NOMO-1 treated with dmso at 0.1 percent for 144 hours (cell line): ENCODE measurements at regions not wholly inside any gene's neighbourhood (a gene's known extent, or its start where the extent isn't known, plus 50 kb on each side); places are given as distances from the start of the nearest gene placed in this dataset.

Experiments
- DNase-seq: peaks from one replicate; lab custom pipeline; 2025; ENCODE audit not compliant: unreplicated experiment; lab: John Stamatoyannopoulos, UW

DNA sequence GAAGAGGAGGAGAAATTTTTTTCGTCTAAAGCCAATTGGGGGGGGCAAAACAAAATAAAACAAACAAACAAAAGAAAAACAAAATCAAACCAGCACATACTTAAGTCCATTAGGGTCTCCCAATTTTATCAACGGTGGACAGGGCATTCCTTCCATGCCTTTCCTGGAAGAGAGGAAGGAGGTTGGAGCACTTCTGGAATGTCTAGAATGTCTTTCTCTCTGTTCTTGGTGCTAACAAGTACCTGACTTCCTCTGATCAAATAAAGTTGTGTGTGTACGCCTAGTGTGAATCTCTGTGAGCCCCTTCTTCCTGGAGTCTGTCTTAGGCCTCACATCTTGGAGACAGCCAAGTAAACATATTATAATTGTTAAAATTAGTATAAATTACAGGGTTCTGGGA is 399.0 kb upstream of the LRRTM1 start:
- DNase-seq: no peak

DNA sequence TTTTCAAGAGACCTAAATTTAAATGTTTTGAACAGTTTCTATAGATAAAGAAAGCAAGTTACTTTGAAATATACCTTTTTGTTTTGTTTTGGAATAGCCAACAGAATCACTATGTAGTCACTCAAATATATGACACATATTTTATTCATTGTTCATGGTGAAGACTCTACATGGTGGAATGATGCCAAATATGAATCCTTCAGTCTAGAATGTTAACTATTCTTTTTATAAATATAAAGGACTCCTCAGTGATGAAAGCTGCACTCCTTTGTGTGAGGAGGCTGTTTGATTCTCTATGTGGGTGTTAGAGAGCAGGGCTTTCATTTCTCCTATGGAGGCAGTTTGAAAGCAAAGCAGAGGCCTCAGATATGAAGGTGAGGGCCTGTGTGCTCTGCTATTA is 396.4 kb upstream of the LRRTM1 start:
- DNase-seq: no peak
